22Rv1 (cell line): ENCODE measurements at regions not wholly inside any gene's neighbourhood (a gene's known extent, or its start where the extent isn't known, plus 50 kb on each side); places are given as distances from the start of the nearest gene placed in this dataset.

Source experiments
- CTCF ChIP-seq: fragments of 450-650 bp; IDR thresholded peaks from 2 replicates; pipeline ENCODE4 v1.5.1; 2017; ENCODE audit warnings: mild to moderate bottlenecking
- ZFX ChIP-seq: fragments of 450-650 bp; IDR thresholded peaks from 2 replicates; pipeline ENCODE4 v1.6.1; 2017; ENCODE audit warnings: antibody characterized with exemption, borderline replicate concordance

- TF ChIP-seq CTCF = no peak
- TF ChIP-seq ZFX = no peak
Measured at GRCh38 chr11:109298865-109299264, 123.1 kb upstream of the C11orf87 start.
